Lung (tissue), 11 donors: ENCODE measurements at regions not wholly inside any gene's neighbourhood (a gene's known extent, or its start where the extent isn't known, plus 50 kb on each side); places are given as distances from the start of the nearest gene placed in this dataset.

Experiments
- ATAC-seq: fragments of 200-7000 bp; cut with Tn5 transposase; one replicate; pipeline ENCODE4 v1.9.1; 2020; ENCODE audit warnings: moderate number of reproducible peaks; ENCODE audit not compliant: insufficient read depth, low FRiP score
- DNase-seq, 3 donors: peaks; one replicate each; pipeline ENCODE4 v3.0.0-alpha.2; 2013 to 2017
- H3K27ac ChIP-seq, 2 donors: one replicate each; pipeline ENCODE4 v1.5.1; 2013; ENCODE audit warnings: mild to moderate bottlenecking in 2 of 2, moderate library complexity in 2 of 2, control low read depth in 1 of 2, inconsistent platforms in 1 of 2, low read depth in 1 of 2, low read length in 1 of 2
- H3K27me3 ChIP-seq, 3 donors: one replicate each; pipeline ENCODE4 v1.5.1; 2013; ENCODE audit warnings: low read length in 2 of 3; ENCODE audit not compliant: control insufficient read depth in 3 of 3, insufficient read depth in 3 of 3
- H3K36me3 ChIP-seq, 4 donors: one replicate each; pipeline ENCODE4 v1.5.1; 2013; ENCODE audit warnings: low read length in 4 of 4, mild to moderate bottlenecking in 1 of 4, moderate library complexity in 1 of 4; ENCODE audit not compliant: control insufficient read depth in 4 of 4, insufficient read depth in 4 of 4
- H3K4me1 ChIP-seq, 5 donors: one replicate each; pipeline ENCODE4 v1.5.1; 2013; ENCODE audit warnings: low read length in 5 of 5, mild to moderate bottlenecking in 2 of 5, moderate library complexity in 1 of 5; ENCODE audit not compliant: control insufficient read depth in 5 of 5, insufficient read depth in 5 of 5
- H3K4me3 ChIP-seq: one replicate; pipeline ENCODE4 v1.5.1; 2013; ENCODE audit warnings: mild to moderate bottlenecking, control low read depth, moderate library complexity
- H3K9ac ChIP-seq, 2 donors: one replicate each; pipeline ENCODE4 v1.5.1; 2013; ENCODE audit warnings: low read length in 2 of 2, control low read depth in 1 of 2; ENCODE audit not compliant: insufficient read depth in 1 of 2
- H3K9me3 ChIP-seq, 4 donors: one replicate each; pipeline ENCODE4 v1.5.1; 2013; ENCODE audit warnings: low read length in 3 of 4, mild to moderate bottlenecking in 1 of 4, moderate library complexity in 1 of 4; ENCODE audit not compliant: control insufficient read depth in 4 of 4, insufficient read depth in 3 of 4
- CTCF ChIP-seq: IDR thresholded peaks from 2 replicates; pipeline ENCODE4 v1.5.1; 2012; ENCODE audit warnings: mild to moderate bottlenecking; ENCODE audit errors: control extremely low read depth, extremely low read depth
- WGBS, 2 donors: extraction: QIAGEN DNeasy Blood & Tissue Kit; methylation state at CpG; one replicate each; pipeline ENCODE4 v1.1.7; 2013; 5-methylcytosine and 5-hydroxymethylcytosine counted together
- donor health status: control.
- donor health status: control.
- donor health status: Bipolar disorder and iron deficiency.
- donor health status: healthy.
- donor health status: DM: yes; HTN: yes; CAD: no.

- H3K27me3 ChIP-seq, result peaks cover 2 to 24% (median 13%) of the 10 kb centered on the region in 3 donors
- H3K4me1 ChIP-seq, result peaks cover 0 to 33% (median 0%) of the 10 kb centered on the region in 5 donors
- no peak overlapping the region for H3K9ac ChIP-seq
- no peak overlapping the region for H3K4me3 ChIP-seq
- WGBS, 2 donors, result 38 to 42% methylated on average over 37 of the region's 37 CpGs
- DNase-seq, result peak; percentile 69 to 83 (median 70)
- no peaks in the 10 kb centered on the region for H3K36me3 ChIP-seq
- H3K9me3 ChIP-seq, result peaks cover 0 to 7% (median 0%) of the 10 kb centered on the region in 4 donors
- TF ChIP-seq CTCF, result no peak
- no peak overlapping the region for H3K27ac ChIP-seq
- no peak for ATAC-seq
These were observed 58.1 kb downstream of the UNCX start for GRCh38 chr7:1290679-1291356.

- H3K27ac ChIP-seq, result no peak overlapping the region
- 79 to 87% methylated on average over 13 of the region's 13 CpGs for WGBS, 2 donors
- peaks cover 2 to 25% (median 13%) of the 10 kb centered on the region in 3 donors for H3K27me3 ChIP-seq
- ATAC-seq (no peak), DNase-seq (no peak)
- no peak overlapping the region for H3K9ac ChIP-seq
- TF ChIP-seq CTCF, result no peak
- H3K4me1 ChIP-seq, result peaks cover 0 to 33% (median 0%) of the 10 kb centered on the region in 5 donors
- no peak overlapping the region for H3K4me3 ChIP-seq
- H3K36me3 ChIP-seq, result no peaks in the 10 kb centered on the region
- H3K9me3 ChIP-seq, result peaks cover 0 to 7% (median 0%) of the 10 kb centered on the region in 4 donors
These were observed 58.7 kb downstream of the UNCX start for GRCh38 chr7:1291357-1291689.

- Histone ChIP-seq H3K27ac (no peak overlapping the region), H3K4me3 (no peak overlapping the region), H3K4me1 (peaks cover 0 to 38% (median 0%) of the 10 kb centered on the region in 5 donors), H3K9ac (no peak overlapping the region), H3K27me3 (peaks cover 4 to 28% (median 18%) of the 10 kb centered on the region in 3 donors), H3K36me3 (no peaks in the 10 kb centered on the region), H3K9me3 (peaks cover 0 to 7% (median 0%) of the 10 kb centered on the region in 4 donors)
- no peak for TF ChIP-seq CTCF
- DNase-seq (no peak), ATAC-seq (no peak)
- WGBS, 2 donors, result 73 to 79% methylated on average over 25 of the region's 25 CpGs
These were observed 59.4 kb downstream of the UNCX start for GRCh38 chr7:1291845-1292765.
